GM12872 (cell line): ENCODE measurements at regions not wholly inside any gene's neighbourhood (a gene's known extent, or its start where the extent isn't known, plus 50 kb on each side); places are given as distances from the start of the nearest gene placed in this dataset.

Experiments used
- TF ChIP-seq, protein P1 (sequence below): IDR thresholded peaks from 3 replicates; pipeline ENCODE4 v1.5.1; 2011; ENCODE audit warnings: low read depth, mild to moderate bottlenecking, low read length, moderate library complexity; ENCODE audit not compliant: insufficient read depth

DNA sequence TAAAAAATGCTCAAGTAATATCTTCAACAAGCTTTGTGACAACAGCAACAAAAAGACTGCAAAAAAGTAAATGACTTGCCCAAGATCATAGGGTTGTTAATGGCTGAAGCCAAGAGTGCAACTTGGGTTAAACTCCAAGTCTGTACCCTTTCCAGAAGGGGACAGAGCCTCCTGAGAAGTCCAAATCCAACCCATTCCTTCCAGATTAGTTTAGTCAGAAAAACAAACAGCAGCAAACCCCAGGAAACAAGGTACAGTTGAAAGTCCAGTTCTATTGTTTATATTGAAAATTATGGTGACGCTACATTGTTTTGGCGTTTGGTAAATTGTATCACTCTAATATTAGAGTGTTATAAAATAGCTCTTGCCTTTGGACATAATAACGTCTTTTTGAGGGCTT is 239.9 kb downstream of the SPTSSA start:
- TF ChIP-seq, protein P1, sequence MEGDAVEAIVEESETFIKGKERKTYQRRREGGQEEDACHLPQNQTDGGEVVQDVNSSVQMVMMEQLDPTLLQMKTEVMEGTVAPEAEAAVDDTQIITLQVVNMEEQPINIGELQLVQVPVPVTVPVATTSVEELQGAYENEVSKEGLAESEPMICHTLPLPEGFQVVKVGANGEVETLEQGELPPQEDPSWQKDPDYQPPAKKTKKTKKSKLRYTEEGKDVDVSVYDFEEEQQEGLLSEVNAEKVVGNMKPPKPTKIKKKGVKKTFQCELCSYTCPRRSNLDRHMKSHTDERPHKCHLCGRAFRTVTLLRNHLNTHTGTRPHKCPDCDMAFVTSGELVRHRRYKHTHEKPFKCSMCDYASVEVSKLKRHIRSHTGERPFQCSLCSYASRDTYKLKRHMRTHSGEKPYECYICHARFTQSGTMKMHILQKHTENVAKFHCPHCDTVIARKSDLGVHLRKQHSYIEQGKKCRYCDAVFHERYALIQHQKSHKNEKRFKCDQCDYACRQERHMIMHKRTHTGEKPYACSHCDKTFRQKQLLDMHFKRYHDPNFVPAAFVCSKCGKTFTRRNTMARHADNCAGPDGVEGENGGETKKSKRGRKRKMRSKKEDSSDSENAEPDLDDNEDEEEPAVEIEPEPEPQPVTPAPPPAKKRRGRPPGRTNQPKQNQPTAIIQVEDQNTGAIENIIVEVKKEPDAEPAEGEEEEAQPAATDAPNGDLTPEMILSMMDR, result no peak

DNA sequence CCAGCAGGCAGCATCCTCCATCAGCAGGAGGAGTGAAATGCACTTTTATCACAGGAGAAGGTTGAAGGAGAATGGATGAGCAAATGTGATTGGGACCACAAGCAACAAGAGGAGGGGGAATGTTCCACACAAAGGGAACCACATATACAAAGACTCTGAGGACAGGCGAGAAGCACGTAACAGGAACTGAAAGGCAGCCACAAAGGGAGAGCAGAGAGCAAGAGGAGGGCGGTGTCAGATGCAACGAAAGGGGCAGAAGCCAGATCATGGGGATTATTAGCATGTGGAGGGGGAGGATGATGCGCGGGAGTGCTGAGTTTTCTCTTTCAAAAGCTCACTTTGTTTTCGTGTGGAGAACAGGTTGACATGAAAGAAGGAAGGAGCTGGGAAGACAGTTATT is 241.1 kb downstream of the SPTSSA start:
- TF ChIP-seq, protein P1, result no peak

DNA sequence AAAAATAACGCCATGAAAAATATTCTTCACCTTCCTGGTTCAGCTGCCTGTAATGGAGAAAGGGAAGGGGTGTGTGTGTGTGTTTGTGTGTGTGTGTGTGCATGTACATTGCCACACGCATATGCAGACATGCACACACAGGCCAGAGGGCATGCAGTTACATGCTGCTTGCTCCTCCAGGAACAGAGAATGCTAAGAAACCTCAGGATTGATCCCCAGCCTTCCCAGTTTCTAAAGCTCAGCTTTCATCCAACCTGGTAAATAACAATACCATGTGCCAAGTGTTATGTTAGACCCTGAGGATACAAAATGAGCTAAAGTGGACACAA is 241.7 kb downstream of the SPTSSA start:
- TF ChIP-seq, protein P1, result no peak

DNA sequence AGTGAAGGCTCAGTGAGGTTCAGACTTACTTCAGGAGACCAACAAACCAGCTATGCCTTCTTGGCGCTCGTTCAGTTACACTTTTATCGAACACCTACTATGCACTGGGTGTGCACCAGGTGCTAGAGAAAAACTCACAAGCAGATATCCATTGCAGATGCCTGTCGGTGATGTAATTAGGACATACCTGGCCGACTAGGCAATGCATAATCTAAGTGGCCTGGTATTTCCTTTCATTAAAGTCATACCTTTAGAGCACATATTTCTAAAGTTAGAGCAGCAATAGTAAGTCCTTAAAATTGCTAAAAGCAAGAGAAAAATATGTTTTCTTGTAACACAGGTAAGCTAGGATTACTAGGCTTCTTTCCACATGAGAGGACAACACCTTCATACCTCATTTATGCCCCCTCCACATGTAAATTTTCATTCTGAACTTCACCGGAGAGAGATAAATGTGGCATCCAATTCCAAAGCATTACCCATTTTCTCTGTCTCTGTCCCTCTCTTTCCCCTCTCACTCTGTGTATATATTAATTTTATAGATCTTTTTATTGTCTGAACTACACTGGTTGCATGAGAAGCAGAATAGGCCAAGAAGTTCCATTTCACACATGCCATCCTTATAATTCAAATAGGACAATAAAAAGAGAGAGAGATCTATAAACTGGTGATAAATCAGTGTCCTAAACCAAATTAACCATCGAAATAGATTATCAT is 242.2 kb downstream of the SPTSSA start:
- TF ChIP-seq, protein P1, result no peak

DNA sequence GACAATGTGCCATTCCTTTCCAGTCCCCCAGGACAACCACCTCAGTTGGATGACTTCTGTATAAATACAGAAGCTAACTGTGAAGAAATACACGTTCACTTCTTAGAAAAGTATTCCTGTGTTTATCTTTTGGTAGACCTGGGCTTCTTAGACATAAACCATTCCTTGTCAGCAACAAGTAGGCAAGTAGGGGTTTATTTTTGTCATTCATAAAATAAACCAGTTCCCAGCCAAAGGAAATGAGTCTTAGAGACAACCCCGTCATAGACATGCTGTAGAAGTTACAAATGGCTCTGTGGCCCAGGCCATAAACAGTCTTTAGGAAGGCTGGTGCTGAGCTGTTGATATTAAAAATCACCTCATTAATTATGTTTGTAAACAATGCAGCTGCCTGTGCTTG is 243.2 kb downstream of the SPTSSA start:
- TF ChIP-seq, protein P1, result no peak

DNA sequence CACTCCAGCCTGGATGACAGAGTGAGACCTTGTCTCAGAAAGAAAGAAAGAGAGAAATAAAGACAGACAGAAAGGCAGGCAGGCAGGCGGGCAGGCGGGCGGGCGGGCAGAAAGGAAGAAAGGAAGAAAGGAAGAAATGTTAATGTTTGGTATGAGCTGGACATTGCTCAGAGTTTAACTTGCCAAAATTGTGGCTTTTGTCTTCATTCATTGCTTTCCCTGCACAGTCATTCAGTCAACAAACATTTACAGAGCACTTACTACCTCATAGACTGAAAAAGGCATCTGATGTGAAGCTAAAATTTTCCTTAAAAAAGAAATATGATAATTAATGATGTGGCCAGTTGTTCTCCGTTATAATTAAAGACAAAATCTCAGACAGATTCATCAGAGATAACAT is 247.1 kb downstream of the SPTSSA start:
- TF ChIP-seq, protein P1, result no peak

DNA sequence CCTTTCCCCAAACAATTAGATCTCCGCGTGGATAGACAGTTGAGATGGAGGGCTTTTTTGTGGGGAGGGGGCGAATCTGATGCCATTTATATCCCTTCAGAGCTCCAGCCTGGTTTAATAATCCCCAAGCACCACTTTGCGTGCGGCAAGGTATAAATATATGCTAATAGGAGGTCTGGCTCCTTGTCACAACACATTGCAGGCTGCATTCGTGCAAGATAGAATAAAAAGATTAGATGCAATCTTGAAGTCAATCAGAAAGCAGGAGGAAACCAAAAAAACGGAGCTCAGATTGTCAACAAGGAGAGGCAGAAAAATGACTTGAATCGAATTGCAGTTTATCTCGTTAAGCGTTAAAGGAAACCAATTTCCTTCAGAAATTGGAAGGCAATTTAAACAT is 248.7 kb downstream of the SPTSSA start:
- TF ChIP-seq, protein P1, result no peak
